ENCODE measurements at regions not wholly inside any gene's neighbourhood (a gene's known extent, or its start where the extent isn't known, plus 50 kb on each side); places are given as distances from the start of the nearest gene placed in this dataset.

- intact Hi-C loops (cut with micrococcal nuclease) = no loop called here
- H3K4me3 ChIP-seq = no peak overlapping the region
Observed at GRCh38 chr20:48531505-48531904, 296.3 kb downstream of the PREX1 start.

GRCh38 chr20:48530957-48531356, 296.8 kb downstream of the PREX1 start:
- peaks cover 59% of the 10 kb centered on the region for H3K27me3 ChIP-seq (ENCODE audit: low read depth)
- intact Hi-C loops (cut with micrococcal nuclease) = no loop called here
- TF ChIP-seq CTCF (IDR thresholded peaks at IDR 0.05; ENCODE audit: borderline replicate concordance) = no peak
- no peak overlapping the region for H3K4me3 ChIP-seq
- no peaks in the 10 kb centered on the region for H3K4me1 ChIP-seq
- H3K36me3 ChIP-seq = no peaks in the 10 kb centered on the region
- DNase-seq = no peak
- H3K9me3 ChIP-seq (replicated peaks) = no peaks in the 10 kb centered on the region
- no peak overlapping the region for H3K27ac ChIP-seq (replicated peaks)

More at GRCh38 chr20:48531505-48531904, 296.3 kb downstream of the PREX1 start:
- Histone ChIP-seq H3K9me3 (replicated peaks) (no peaks in the 10 kb centered on the region), H3K27me3 (ENCODE audit: low read depth) (peaks cover 54% of the 10 kb centered on the region), H3K4me1 (no peaks in the 10 kb centered on the region), H3K27ac (replicated peaks) (no peak overlapping the region), H3K36me3 (no peaks in the 10 kb centered on the region)
- no peak for DNase-seq
- no peak for TF ChIP-seq CTCF (IDR thresholded peaks at IDR 0.05; ENCODE audit: borderline replicate concordance)

GRCh38 chr20:48528346-48528745, 299.5 kb downstream of the PREX1 start:
- H3K9me3 ChIP-seq (replicated peaks) = no peaks in the 10 kb centered on the region
- DNase-seq = no peak
- no peak for TF ChIP-seq CTCF (IDR thresholded peaks at IDR 0.05; ENCODE audit: borderline replicate concordance)
- H3K4me3 ChIP-seq = no peak overlapping the region
- H3K27me3 ChIP-seq (ENCODE audit: low read depth) = peaks cover 65% of the 10 kb centered on the region
- intact Hi-C loops (cut with micrococcal nuclease) = no loop called here
- H3K36me3 ChIP-seq = no peaks in the 10 kb centered on the region
- H3K4me1 ChIP-seq = no peaks in the 10 kb centered on the region
- H3K27ac ChIP-seq (replicated peaks) = no peak overlapping the region

GRCh38 chr20:48527771-48528170, 300.0 kb downstream of the PREX1 start:
- H3K27ac ChIP-seq (replicated peaks) = no peak overlapping the region
- TF ChIP-seq CTCF (IDR thresholded peaks at IDR 0.05; ENCODE audit: borderline replicate concordance) = no peak
- peaks cover 60% of the 10 kb centered on the region for H3K27me3 ChIP-seq (ENCODE audit: low read depth)
- H3K36me3 ChIP-seq = no peaks in the 10 kb centered on the region
- H3K4me1 ChIP-seq = no peaks in the 10 kb centered on the region
- DNase-seq = no peak
- no peak overlapping the region for H3K4me3 ChIP-seq
- no peaks in the 10 kb centered on the region for H3K9me3 ChIP-seq (replicated peaks)
- intact Hi-C loops (cut with micrococcal nuclease) = no loop called here

- intact Hi-C loops (cut with micrococcal nuclease) = no loop called here
- Histone ChIP-seq H3K4me1 (no peaks in the 10 kb centered on the region), H3K4me3 (no peak overlapping the region), H3K9me3 (replicated peaks) (no peaks in the 10 kb centered on the region), H3K27ac (replicated peaks) (no peak overlapping the region), H3K36me3 (no peaks in the 10 kb centered on the region), H3K27me3 (ENCODE audit: low read depth) (peaks cover 54% of the 10 kb centered on the region)
- no peak for TF ChIP-seq CTCF (IDR thresholded peaks at IDR 0.05; ENCODE audit: borderline replicate concordance)
- no peak for DNase-seq
Observed at GRCh38 chr20:48526936-48527335, 300.9 kb downstream of the PREX1 start.

GRCh38 chr20:48525400-48525799, 302.4 kb downstream of the PREX1 start:
- DNase-seq = no peak
- H3K4me3 ChIP-seq = no peak overlapping the region
- H3K27ac ChIP-seq (replicated peaks) = no peak overlapping the region
- intact Hi-C loops (cut with micrococcal nuclease) = no loop called here
- no peaks in the 10 kb centered on the region for H3K36me3 ChIP-seq
- no peaks in the 10 kb centered on the region for H3K4me1 ChIP-seq
- TF ChIP-seq CTCF (IDR thresholded peaks at IDR 0.05; ENCODE audit: borderline replicate concordance) = no peak
- peaks cover 41% of the 10 kb centered on the region for H3K27me3 ChIP-seq (ENCODE audit: low read depth)
- H3K9me3 ChIP-seq (replicated peaks) = no peaks in the 10 kb centered on the region
